NCI-H146 (cell line): ENCODE measurements at regions not wholly inside any gene's neighbourhood (a gene's known extent, or its start where the extent isn't known, plus 50 kb on each side); places are given as distances from the start of the nearest gene placed in this dataset.
"Not testable (repeated sequence)": the region's sequence is repeated elsewhere in the genome, so short reads cannot be mapped to it uniquely, and the experiment has no call there.

Experiments used
- DNase-seq: peaks from one replicate; lab custom pipeline; 2025; lab: John Stamatoyannopoulos, UW

DNA sequence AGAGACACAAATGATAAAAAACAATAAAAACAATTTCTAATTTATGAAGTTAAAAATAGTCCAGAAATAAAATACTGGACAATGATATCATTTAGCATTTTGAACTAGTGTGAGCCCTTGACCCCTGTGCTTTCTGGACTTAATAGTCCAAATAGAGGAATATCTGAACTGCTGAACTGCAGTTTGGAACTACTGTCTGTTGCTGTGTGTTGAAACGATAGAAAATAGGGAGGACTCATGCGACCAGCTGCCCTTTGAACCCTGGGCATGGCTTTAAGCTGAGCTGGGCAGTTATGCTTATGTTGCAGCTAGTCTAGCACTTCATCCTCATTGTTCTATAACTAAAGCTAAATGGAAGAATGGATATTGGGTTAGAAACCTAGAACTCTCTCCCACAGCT is 99.5 kb downstream of the FMR1NB start:
- no peak for DNase-seq

DNA sequence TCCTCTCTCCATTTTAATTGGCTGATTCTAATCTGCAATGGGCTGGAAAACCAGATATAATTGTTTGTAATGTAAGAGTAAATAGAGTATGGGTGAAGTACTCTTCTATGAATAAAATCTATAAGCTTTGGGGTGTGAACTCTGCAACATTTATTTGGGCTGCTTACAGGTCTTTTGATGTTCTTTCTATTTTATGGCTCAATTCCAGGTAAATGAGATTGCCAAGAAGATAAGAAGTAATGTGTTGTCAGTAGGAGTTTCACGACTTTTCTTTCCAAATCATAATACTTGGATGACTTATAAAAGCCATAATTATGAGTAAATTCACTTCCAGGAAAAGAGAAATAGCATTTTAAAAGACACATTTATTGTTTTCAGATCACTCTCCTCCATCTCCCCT is 103.5 kb downstream of the FMR1NB start:
- no peak for DNase-seq

- DNase-seq, result no peak
Measured at GRCh38 chrX:148120151-148120550, 139.0 kb downstream of the FMR1NB start.

GRCh38 chrX:148120999-148121623 is 140.0 kb downstream of the FMR1NB start:
- no peak for DNase-seq

DNA sequence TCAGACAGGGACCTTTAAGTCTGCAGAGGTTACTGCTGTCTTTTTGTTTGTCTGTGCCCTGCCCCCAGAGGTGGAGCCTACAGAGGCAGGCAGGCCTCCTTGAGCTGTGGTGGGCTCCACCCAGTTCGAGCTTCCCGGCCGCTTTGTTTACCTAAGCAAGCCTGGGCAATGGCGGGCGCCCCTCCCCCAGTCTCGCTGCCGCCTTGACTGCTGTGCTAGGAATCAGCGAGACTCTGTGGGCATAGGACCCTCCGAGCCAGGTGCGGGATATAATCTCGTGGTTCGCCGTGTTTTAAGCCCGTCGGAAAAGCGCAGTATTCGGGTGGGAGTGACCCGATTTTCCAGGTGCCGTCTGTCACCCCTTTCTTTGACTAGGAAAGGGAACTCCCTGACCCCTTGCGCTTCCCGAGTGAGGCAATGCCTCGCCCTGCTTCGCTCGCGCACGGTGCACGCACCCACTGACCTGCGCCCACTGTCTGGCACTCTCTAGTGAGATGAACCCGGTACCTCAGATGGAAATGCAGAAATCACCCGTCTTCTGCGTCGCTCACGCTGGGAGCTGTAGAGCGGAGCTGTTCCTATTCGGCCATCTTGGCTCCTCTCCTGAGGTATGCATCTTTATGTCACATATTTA is 147.9 kb downstream of the FMR1NB start:
- not testable (repeated sequence) for DNase-seq

- DNase-seq, result no peak
Measured at GRCh38 chrX:148133105-148133725, 152.1 kb downstream of the FMR1NB start.

DNA sequence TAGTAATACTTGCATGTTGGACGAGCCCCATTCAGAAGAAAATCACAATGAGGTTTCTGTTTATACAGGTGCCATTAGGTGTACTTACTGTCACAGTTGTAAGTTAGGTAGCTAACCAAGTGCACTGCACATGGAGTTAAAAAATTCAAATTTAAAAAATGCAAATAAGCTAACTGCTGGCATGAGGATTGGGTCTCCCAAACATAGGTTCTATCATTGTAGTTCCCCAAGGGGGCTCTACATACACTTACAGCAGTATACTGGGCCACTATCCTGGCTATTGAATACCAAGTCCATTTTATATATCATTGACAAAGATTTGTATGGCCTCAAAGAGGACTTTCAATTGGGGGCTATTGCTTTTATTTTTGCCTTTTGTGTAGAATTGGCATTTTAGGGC is 153.4 kb downstream of the FMR1NB start:
- DNase-seq, result no peak

DNA sequence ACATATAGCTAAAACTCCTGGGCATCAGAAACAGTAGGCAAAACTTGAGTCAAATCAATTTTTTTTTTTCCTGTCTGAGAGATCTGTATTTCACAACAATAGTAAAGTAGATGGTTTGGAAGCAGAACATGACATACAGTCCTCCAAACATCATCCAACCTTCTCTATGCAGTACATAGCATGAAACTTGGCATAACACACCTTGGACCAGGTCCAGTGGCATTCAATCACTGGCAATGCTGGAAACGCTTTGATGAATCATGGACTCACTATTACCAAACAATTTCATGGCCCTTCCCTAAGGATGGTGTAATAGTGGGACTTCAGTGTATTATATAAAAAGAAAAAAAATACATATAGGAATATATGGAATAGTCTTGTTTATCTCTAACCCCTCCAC is 154.6 kb downstream of the FMR1NB start:
- DNase-seq, result no peak

DNA sequence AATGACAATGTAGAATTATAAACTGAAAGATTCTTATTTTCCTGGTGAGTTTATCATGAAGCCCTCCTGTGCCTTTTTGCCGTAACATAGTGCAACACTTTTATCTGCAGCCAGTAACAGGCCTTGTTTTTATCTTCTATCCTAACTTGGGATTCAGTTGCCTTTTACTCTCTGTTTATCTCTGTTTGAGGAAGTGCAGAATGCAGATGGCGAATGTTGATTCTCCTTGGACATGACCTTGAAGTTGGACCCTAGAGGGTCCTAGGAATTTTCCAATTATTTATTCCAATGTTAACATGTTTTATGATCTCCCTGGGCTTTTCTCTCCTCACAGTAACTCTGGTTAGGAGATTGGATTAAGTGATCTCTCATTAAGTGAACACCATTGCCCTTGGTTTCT is 165.0 kb downstream of the FMR1NB start:
- no peak for DNase-seq

DNA sequence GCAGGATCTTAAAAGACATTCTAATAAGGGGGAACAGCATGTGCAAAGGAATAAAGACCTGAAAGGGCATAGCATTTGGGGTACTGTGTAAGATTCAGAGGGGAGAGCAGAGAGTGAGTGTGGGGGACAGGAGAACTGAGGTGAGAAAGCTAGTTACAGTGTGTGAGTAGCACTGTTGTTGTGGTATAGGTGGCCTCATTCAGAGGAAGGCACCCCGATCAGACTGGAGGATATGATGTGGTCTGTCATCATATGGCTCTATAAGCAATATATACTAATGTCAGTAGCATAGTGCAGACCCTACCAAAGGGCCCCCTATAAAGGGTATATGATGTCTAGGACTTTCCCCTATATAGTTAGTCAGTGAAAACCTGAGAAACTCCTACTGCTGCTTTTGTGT is 175.8 kb downstream of the FMR1NB start:
- DNase-seq, result no peak

DNA sequence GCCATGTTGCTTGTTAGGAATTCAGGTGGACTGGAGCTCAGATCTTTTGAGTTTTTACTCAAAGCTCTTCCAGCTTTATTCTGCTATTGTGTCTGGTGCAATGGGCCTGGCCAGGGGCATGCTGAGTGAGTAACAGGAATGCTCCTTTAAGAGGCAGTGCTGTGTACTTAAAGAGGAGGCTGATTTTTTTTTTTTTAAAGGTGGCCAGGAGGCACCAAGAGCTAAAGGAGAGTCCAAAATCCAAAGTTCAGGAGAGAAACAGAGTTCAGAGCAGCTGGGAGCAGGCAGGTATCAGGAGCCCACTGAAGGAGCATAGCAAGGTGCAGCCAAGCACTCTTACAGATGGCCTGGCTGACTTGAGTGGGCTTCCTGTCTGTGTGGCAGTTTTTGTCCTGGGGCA is 178.7 kb downstream of the FMR1NB start:
- no peak for DNase-seq

DNA sequence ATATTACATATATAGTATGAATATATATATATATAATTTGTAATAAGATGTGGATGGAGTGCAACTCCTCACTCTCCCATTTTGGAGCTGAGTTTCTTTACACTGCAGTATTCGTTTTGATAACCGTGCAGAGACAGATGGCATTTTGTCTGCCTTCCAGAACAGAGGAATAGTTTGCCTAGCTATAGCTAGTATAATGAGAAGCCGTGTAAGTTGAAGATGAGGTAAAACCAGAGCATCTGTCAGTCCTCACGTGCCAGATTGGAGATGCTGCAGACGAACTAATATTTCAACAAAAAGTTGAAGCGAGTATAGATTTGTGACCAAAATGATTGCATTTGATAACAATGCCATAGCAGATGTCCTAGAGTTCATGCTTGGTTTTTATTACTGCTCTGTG is 180.6 kb downstream of the FMR1NB start:
- DNase-seq, result no peak

- DNase-seq, result no peak
Measured at GRCh38 chrX:148185631-148186030, 204.5 kb downstream of the FMR1NB start.

- no peak for DNase-seq
Measured at GRCh38 chrX:148192547-148192946, 211.4 kb downstream of the FMR1NB start.

DNA sequence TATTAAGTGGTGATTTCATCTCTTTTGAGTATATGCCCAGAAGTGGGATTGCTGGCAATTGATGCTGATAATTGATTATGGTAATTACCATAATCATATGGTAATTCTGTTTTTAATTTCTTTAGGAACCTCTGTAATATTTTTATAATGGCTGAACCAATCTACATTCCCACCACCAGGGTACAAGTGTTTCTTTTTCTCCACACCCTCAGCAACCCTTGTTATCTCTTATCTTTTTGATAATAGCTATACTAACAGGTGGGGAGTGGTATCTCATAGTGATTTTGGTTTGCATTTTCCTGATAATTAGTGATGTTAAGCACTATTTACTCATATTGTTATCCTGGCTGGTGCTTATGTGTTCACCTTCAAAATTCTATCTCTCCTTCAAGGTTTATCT is 212.6 kb downstream of the FMR1NB start:
- no peak for DNase-seq

- no peak for DNase-seq
Measured at GRCh38 chrX:148203531-148203930, 222.4 kb downstream of the FMR1NB start.

GRCh38 chrX:148204195-148204594 is 223.1 kb downstream of the FMR1NB start:
- no peak for DNase-seq

- DNase-seq, result no peak
Measured at GRCh38 chrX:148214786-148215185, 233.6 kb downstream of the FMR1NB start.

DNA sequence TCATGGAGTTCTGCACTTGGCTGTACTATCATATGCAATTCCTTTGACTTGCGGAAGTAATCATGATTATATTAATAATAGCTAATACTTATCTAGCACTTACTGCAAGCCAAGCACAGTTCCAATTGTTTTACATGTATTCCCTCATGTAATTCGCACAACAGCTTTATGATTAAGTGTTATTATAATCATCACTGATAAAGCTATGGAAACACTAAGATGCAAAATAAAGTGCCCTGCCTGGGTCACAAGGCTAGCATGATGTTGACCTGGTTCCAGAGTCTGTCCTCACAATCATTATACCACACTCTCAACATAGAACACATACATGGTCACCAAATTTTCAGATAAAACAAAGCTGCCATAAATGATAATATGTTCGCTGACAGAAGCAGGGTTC is 234.6 kb downstream of the FMR1NB start:
- no peak for DNase-seq

- DNase-seq, result no peak
Measured at GRCh38 chrX:148223361-148223760, 242.2 kb downstream of the FMR1NB start.

- no peak for DNase-seq
Measured at GRCh38 chrX:148228521-148228920, 247.4 kb downstream of the FMR1NB start.

DNA sequence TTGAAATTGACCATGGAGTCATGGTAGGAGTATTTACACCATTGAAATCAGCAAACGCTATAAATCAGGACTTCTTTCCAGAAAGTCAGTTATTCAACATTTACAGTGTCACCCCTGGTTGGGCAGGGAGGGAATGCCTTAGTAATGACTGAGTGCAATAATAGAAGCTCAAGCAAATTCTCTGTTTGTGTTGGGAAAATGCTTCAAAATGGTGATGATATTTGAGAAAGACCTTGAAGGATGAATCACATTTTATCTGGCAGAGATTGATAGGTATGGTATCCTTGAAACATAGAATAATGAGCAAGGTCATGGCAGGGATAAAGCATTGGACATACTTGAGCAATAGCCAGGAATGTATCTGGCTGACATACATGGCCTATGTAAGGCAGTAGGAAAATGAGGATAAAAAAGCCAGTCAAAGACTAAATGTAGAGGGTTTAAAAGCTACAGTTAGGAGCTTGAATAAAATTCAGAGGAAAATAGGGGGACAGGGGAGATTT is 248.7 kb downstream of the FMR1NB start:
- no peak for DNase-seq

GRCh38 chrX:148259990-148260389 is 240.4 kb upstream of the AFF2 start:
- DNase-seq, result no peak

DNA sequence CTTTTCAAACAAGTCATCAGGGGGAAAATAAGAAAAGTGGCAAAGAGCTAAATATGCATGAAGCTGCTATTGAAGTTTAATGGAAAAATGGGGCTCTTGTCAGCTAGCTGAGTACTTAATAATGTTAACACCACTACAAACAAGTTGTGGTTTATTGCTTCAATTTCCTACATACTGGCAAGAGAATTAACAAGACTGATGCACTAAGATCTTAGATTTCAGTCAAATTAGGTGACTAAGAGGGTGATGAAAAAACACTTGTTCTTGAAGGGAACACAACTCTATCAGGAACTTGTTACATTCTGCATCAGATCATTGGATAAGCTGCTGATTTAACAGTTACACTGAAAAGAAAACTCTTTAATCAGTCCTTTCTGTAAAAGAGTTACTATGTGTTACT is 234.6 kb upstream of the AFF2 start:
- no peak for DNase-seq
